ENCODE measurements at regions not wholly inside any gene's neighbourhood (a gene's known extent, or its start where the extent isn't known, plus 50 kb on each side); places are given as distances from the start of the nearest gene placed in this dataset.
"Not testable (repeated sequence)": the region's sequence is repeated elsewhere in the genome, so short reads cannot be mapped to it uniquely, and the experiment has no call there.

- ATAC-seq (ENCODE audit: low read depth) (no peak), DNase-seq (ENCODE audit: low spot score) (no peak)
- H3K4me3 ChIP-seq (ENCODE audit: severe bottlenecking) = no peak overlapping the region
- TF ChIP-seq CTCF (IDR thresholded peaks at IDR 0.05; ENCODE audit: poor library complexity, severe bottlenecking) = no peak
- H3K27me3 ChIP-seq (ENCODE audit: insufficient read depth, poor library complexity, severe bottlenecking) = no peaks in the 10 kb centered on the region
- no peaks in the 10 kb centered on the region for H3K4me1 ChIP-seq (ENCODE audit: insufficient read depth, poor library complexity, severe bottlenecking)
- H3K9me3 ChIP-seq (ENCODE audit: severe bottlenecking) = no peaks in the 10 kb centered on the region
- H3K27ac ChIP-seq (ENCODE audit: poor library complexity, severe bottlenecking) = no peak overlapping the region
- no peaks in the 10 kb centered on the region for H3K36me3 ChIP-seq (ENCODE audit: low read depth)
Measured at GRCh38 chr13:104616990-104617389, 1550.8 kb upstream of the SLC10A2 start.

- no peak overlapping the region for H3K27ac ChIP-seq (ENCODE audit: poor library complexity, severe bottlenecking)
- no peaks in the 10 kb centered on the region for H3K4me1 ChIP-seq (ENCODE audit: insufficient read depth, poor library complexity, severe bottlenecking)
- ATAC-seq (ENCODE audit: low read depth) (no peak), DNase-seq (ENCODE audit: low spot score) (no peak)
- no peaks in the 10 kb centered on the region for H3K36me3 ChIP-seq (ENCODE audit: low read depth)
- H3K9me3 ChIP-seq (ENCODE audit: severe bottlenecking) = no peaks in the 10 kb centered on the region
- no peak overlapping the region for H3K4me3 ChIP-seq (ENCODE audit: severe bottlenecking)
- H3K27me3 ChIP-seq (ENCODE audit: insufficient read depth, poor library complexity, severe bottlenecking) = no peaks in the 10 kb centered on the region
- TF ChIP-seq CTCF (IDR thresholded peaks at IDR 0.05; ENCODE audit: poor library complexity, severe bottlenecking) = no peak
Measured at GRCh38 chr13:104614361-104615145, 1548.3 kb upstream of the SLC10A2 start.

- no peak for TF ChIP-seq CTCF (IDR thresholded peaks at IDR 0.05; ENCODE audit: poor library complexity, severe bottlenecking)
- Histone ChIP-seq H3K4me1 (ENCODE audit: insufficient read depth, poor library complexity, severe bottlenecking) (no peaks in the 10 kb centered on the region), H3K36me3 (ENCODE audit: low read depth) (no peaks in the 10 kb centered on the region), H3K27ac (ENCODE audit: poor library complexity, severe bottlenecking) (no peak overlapping the region), H3K27me3 (ENCODE audit: insufficient read depth, poor library complexity, severe bottlenecking) (no peaks in the 10 kb centered on the region), H3K4me3 (ENCODE audit: severe bottlenecking) (no peak overlapping the region), H3K9me3 (ENCODE audit: severe bottlenecking) (no peaks in the 10 kb centered on the region)
- DNase-seq (ENCODE audit: low spot score) (no peak), ATAC-seq (ENCODE audit: low read depth) (no peak)
Measured at GRCh38 chr13:104608331-104608730, 1542.1 kb upstream of the SLC10A2 start.

- H3K27ac ChIP-seq (ENCODE audit: poor library complexity, severe bottlenecking); H3K36me3 ChIP-seq (ENCODE audit: low read depth); H3K4me3 ChIP-seq (ENCODE audit: severe bottlenecking); H3K9me3 ChIP-seq (ENCODE audit: severe bottlenecking); H3K4me1 ChIP-seq (ENCODE audit: insufficient read depth, poor library complexity, severe bottlenecking); H3K27me3 ChIP-seq (ENCODE audit: insufficient read depth, poor library complexity, severe bottlenecking); DNase-seq (ENCODE audit: low spot score); ATAC-seq (ENCODE audit: low read depth): not testable (repeated sequence)
Measured at GRCh38 chr13:104605435-104605834, 1539.2 kb upstream of the SLC10A2 start.

GRCh38 chr13:104597546-104598180 lies 1531.4 kb upstream of the SLC10A2 start:
- Histone ChIP-seq H3K27ac (ENCODE audit: poor library complexity, severe bottlenecking) (no peak overlapping the region), H3K36me3 (ENCODE audit: low read depth) (no peaks in the 10 kb centered on the region), H3K4me3 (ENCODE audit: severe bottlenecking) (no peak overlapping the region), H3K27me3 (ENCODE audit: insufficient read depth, poor library complexity, severe bottlenecking) (no peaks in the 10 kb centered on the region), H3K9me3 (ENCODE audit: severe bottlenecking) (no peaks in the 10 kb centered on the region), H3K4me1 (ENCODE audit: insufficient read depth, poor library complexity, severe bottlenecking) (peaks cover 2% of the 10 kb centered on the region)
- DNase-seq (ENCODE audit: low spot score) = no peak
- no peak for ATAC-seq (ENCODE audit: low read depth)
- no peak for TF ChIP-seq CTCF (IDR thresholded peaks at IDR 0.05; ENCODE audit: poor library complexity, severe bottlenecking)

All from RWPE2 (cell line).